ENCODE measurements at regions not wholly inside any gene's neighbourhood (a gene's known extent, or its start where the extent isn't known, plus 50 kb on each side); places are given as distances from the start of the nearest gene placed in this dataset.
A peak's percentile ranks its signal among the peaks of the same experiment; 100 is the strongest.
"Not testable (repeated sequence)": the region's sequence is repeated elsewhere in the genome, so short reads cannot be mapped to it uniquely, and the experiment has no call there.

DNA sequence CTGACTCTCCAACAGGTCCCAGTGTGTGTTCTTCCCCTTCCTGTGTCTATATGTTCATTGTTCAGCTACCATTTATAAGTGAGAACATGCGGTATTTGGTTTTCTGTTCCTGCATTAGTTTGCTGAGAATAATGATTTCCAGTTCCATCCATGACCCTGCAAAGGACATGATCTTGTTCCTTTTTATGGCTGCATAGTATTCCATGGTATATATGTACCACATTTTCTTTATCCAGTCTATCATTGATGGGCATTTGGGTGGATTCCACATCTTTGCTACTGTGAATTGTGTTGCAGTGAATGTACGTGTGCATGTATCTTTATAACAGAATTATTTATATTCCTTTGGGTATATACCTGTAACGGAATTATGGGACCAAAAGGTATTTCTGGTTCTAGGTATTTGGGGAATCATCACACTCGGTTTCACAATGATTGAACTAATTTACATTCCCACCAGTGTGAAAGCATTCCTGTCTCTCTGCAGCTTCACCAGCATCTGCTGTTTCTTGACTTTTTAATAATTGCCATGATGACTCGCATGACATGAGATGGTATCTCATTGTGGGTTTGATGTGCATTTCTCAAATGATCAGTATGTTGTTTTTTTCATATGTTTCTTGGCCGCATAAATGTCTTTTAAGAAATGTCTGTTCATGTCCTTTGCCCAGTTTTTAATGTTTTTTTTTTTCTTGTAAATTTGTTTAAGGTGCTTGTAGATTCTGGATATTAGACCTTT is 60.2 kb downstream of the LSMEM1 start:
- DNase-seq, result no peak

DNA sequence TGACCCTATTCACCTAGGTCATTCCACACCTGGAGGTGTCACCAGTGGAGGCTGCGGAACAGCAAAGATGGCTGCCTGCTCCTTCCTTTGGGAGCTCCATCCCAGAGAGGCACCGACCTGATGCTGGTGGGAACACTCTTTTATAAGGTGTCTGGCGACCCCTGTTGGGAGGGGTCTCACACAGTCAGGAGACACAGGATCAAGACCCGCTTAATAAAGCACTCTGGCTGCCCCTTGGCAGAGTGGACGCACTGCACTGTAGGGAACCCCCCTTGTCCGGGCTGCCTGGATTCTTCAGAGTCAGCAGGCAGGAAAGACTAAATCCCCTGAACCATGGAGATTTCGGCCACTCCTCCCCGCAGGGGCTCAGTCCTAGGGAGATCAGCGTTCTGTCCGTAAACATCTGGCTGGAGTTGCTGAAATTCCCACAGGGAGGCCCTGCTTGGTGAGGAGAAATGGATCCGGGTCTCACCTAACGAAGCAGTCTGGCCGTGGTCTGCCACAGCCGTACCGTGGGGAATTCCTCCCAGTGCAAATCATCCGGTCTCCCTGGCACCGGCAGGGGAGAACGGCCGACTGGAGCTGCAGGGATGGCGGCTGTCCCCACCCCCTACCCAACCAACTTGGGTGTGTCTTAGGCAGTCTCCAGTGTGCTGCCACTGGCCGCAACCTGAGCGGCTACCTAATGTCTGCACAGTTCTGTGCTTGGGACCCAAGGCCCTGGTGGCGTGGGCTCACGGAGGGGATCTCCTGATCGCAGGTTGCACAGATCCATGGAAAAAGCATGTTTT is 66.1 kb downstream of the LSMEM1 start:
- DNase-seq, result peak; percentile 15

DNA sequence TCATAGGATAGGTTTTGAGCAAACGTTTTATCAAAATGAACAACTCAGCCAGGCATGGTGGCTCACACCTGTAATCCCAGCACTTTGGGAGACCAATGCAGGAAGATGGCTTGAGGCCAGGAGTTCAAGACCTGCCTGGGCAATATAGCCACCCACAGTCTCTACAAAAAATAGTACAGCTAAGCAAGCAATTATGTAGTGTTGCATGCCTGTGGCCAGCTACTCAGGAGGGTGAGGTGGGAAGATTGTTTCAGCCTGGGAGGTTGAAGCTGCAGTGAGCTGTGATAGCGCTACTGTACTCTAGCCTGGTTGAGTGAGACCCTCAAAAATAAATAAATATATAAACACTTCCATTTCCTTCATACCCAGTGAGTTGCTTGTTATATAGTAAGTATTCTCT is 67.1 kb downstream of the LSMEM1 start:
- no peak for DNase-seq

DNA sequence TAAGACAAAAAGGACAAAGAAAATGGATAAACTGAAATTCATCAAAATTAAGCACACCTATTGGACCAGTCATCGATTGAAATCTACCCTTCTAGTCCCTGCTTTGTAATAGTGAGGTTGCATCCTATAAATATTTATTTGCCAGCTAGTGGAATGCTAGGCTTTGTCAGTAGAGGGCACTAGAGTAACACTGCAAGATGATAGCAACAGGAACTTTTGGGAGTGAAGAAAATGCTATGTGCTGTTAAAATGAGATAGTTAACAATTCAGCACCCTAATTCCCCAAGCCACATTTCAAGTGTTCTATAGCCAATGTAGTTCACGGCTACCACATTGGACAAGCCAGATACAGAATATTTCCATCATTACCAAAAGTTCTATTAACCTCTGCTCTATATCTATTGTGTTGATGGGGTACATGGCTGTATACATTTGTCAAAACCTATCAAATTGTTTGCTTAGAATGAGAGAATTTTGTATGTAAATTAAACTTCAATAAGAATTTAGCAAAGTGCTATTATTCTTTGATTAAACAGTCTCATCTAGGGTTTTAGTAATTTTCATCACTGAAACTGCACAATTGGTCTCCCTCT is 69.8 kb downstream of the LSMEM1 start:
- DNase-seq, result peak; percentile 83

DNA sequence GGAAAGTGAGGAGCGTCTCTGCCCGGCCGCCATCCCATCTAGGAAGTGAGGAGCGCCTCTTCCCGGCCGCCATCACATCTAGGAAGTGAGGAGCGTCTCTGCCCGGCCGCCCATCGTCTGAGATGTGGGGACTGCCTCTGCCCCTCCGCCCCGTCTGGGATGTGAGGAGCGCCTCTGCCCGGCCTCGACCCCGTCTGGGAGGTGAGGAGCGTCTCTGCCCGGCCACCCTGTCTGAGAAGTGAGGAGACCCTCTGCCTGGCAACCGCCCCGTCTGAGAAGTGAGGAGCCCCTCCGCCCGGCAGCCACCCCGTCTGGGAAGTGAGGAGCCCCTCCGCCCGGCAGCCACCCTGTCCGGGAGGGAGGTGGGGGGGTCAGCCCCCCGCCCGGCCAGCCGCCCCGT is 70.7 kb downstream of the LSMEM1 start:
- DNase-seq, result not testable (repeated sequence)

DNA sequence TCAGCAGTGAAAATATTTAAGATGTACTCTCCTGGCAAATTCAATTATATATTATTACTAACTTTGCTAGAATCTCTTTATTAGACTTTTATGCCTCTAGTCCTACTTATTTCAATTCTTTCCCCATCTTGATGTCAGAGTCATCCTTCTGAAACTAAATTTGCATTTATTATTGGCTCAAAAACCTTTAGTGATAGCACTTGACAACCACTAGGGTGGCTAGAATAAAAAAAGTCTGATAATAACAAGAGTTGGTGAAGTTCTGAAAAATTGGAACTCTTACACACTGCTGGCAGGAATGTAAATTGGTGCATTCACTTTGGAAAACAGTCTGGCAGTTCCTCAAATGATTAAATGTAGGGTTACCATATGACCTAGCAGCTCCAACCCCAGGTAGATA is 73.8 kb downstream of the LSMEM1 start:
- DNase-seq, result no peak

DNA sequence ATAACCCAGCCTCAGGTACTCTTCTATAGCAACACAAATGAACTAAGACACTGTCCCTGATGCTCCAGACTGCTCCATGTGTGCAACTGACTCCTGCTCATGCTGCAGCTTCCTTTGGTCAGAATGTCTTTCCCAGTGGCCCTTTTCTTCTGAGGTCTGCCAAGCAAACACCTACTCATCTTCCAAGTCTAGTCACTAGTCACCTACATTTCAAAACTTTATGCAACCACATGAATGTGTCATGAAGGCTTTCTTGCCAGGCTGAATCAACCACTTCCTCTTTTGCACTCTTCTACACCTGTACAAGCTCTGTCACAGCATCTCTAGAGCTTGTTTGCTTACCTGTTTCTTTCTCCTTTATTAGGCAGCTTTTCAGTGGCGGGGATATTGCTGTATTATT is 75.8 kb downstream of the LSMEM1 start:
- DNase-seq, result peak; percentile 23

DNA sequence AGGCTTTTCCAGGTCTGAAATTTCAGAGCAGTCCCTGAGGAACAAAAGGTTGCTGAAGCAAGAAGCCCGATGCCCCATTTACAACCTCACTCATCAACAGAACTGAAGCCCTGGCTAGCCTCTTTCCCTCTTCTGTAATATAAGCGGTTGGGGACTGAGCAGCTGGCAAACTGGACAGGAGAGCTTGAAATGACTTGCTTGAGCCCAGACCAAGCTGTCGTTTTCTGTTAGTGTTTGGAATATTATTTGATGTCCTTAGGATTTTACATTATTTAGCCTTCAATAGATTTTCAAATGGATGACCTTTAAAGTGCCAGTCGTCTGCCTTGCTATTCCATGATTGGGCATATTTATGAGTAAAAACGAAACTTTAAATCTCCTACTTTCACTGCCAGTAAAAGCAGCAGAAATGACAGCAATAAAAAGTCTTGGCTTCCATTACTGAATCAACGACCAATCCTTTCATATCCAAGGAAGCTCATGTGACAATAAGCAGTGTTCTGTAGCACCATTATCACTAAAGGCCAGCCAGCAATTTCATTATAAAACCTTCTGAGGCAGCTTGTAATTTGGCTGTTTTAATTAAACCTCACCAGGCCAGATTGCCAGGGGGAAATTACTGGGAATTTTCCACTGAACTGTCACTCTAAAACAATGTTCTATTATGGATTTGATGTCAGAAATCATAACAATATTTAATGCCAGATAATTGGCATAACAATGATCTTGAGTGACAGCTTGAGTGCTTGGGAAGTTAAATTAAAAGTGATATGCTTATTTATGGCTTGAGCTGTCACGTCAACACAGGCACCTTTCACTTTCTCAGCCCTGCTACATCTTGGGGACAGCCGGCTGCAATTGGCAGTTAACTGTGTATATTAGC is 85.9 kb downstream of the LSMEM1 start:
- no peak for DNase-seq

DNA sequence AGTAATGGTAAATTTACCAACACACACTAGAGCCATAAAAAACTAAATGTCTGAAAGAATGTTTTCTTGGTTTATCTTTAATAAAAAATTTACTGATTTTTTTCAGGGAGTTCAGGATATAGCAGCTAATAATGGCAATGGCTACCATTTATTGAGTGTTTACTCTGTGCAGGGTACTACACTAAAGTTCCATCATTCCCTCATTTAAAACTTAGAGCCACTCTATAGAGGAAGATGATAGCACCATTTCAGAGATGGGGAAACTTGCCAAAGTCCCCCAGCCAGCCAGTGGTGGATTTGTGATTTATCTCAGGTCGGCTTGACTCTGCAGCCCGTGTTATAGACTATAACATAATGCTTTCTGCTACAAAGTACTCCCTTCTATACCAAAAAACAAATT is 86.6 kb downstream of the LSMEM1 start:
- DNase-seq, result no peak

DNA sequence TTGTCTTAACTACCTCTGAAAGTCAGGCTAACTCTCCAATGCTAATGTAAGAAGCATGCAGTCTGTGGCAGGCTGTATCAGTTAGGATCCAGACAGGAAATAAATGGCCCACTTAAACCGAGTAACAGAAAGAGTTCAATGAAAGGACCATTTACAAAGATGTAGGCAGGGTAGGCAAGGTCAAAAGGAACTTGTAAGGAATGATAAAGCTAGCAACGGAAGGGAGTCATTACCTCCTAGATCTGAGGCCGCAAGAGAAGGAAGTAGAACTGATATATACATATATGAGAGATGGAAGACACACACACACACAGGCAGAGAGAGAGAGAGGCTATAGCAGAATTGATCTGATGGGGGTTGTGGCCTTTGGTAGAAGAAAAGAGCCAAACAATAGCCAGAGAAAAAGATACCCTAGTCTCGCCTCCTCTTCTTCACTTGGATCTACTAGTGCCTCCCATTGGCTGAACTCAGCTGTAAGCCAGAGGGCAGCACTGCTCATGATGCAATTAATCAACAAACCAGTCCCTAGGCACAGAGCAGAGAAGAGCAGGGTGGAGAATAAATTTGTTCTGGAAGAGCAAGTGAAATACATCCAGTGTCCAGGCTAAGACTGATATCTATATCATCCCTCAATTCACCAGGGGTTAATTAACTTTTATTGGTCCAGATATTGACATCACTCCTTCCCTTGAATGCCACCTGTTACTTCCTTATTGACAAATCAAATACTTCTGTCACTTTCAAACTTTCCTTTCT is 91.2 kb downstream of the LSMEM1 start:
- DNase-seq, result no peak

DNA sequence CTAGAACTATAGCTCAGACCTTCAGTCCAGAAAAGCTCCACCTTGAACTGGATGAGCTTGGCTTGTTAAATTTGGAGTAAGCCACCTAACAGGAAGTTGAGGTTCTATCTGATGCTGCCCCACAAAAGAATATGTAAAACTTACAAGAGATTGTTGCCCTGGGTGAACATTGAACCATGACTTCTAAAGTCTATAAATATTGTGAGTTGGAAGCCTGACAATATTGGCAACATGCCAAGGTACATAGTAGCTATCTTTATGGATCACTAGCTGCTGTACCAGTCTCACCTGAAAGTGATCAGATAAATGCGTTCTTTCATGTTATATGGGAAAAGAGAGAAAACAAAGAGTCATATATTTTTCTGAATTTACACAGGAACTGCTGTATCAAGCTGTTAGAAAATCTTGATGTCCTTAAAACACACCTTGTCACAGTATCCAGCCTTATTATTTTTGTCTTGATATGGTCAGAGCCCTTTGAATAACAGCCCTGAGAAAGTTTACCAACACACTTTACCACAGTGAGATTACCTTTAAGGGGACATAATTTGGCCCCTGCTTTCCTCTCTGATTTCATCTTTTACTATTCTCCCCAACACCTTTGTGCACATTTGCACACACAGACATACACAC is 92.0 kb downstream of the LSMEM1 start:
- DNase-seq, result no peak

DNA sequence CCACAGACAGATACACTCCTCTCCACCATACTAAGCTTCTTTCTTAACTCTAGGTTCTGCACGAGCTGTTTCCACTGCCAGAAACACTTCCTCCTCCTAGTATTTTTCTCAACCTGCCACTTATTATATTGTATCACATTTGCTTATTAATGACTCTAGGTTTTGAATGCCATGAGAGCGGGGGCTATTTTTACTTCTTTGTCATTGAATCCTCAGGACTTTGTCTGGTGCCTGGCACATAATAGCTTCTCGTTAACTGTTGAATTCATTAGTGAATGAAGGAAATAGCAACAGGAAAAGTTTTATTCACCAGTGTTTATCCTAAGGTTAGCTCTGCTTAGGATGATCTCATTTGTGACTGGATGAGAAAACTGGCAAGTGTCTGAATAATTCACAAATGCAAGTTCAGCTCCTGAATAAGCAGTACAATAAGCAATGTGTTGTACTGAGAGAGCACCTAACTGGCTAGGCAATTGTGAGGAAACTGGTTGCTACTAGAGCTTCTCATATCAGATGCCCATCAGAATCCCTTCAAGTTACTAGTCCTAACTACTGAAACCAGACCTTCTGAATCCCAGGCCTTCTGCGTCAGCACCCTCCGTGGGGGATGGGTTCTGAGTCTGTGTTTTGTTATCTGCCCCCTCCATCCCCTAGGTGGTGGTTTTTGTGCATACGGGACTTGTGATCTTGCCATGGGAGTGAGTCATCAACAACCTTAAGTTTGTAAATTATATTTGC is 92.7 kb downstream of the LSMEM1 start:
- peak; percentile 74 for DNase-seq

DNA sequence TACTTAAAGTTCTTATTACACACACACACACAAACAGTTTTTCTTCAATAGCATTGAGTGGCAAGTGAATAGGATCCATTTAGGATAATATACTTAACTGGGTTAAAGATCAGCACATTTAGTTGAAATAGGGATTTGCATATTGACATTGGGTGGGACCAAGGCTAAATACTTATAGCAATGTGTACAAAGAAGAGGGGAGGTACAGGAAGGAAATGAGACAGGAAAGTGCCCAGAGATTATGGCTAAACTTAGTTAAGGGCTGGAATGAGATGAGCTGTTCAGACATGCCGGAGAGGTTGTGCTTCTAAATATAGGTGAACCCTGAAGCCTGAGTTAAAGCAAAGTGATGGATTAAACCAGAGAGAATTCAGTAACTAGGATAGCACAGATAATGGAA is 95.1 kb downstream of the LSMEM1 start:
- DNase-seq, result no peak

DNA sequence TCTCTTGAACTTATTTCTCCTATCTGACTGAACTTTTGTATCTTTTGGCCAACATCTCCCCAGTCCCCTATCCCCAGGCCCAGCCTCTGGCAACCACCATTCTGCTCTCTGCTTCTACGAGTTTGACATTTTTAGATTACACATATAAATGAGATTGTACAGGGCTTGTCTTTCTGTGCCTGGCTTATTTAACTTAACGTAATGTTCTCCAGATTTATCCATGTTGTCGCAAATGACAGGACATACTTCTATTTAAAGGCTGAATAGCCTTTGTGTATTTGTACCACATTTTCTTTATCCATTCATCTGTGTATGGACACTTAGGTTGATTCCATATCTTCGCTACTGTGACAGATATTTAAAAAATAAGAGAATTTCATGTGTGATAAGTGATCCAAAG is 98.6 kb downstream of the LSMEM1 start:
- DNase-seq, result no peak

DNA sequence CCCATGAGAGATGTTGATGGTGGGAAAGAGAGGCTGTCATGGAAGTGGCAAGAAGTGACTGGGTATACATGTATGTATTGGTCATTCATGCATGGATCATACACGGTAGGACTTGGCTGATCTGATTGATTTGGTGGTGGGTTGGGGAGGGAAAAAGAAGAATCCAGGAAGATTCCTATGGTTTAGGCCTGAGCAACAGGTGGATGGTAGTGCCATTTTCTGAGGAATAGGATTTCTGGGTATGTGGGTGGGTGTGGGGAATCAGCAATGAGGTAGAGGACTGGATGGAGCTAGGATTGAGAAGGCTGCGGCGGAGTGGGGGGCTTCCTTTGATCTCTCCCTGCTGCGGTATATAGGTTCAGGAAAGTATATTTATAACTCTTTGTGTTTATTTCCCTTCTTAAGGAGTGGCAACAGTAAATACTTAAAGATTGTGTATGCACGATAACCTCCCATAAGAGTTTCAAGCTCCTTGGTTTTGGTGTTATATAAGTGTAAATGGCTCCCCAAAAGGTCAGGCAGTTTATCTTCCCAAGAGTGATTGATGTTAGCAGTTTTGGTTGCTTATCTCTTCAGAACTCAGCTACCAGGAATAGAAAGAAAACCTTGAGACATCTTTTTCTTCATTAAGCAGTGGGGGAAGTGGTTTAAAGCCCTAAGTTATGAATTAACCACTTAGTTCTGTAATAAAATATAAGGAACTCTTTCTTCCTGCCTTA is 100.1 kb downstream of the LSMEM1 start:
- no peak for DNase-seq

DNA sequence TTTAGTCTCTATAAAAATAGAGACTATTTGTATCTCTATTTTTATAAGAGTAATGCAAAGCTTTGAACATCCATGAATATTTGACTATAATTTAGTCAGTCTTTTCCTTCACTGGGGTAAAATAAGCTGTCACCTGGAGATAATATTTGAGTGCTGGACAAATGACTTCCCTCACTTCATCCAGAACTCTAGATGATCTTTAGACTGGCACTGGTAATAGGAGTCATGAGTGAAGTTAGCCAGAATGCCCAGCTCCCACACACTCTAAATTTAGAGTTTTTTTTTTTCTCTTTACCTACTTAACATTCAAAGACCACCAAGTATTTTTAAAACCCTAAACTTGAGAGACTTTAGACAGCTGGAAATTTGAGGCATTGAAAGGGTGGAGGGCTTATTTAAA is 100.7 kb downstream of the LSMEM1 start:
- no peak for DNase-seq

DNA sequence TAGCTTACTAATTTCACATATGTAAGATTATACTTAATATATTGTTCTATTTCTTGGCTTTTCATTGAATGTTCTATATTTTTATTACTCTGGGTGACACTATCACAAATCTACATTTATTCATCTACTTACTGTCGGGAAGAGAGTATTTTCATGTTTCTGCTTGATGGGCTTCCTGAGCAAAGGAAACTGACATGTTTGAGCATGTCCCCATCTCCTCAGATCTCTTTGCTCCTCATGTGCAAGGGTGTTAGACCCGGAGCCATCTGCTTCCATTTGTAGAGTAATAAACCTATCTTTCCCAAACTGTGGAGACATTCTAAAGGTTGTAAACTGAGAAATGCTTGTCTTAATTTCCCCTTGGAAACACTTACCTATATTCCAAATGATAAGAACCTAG is 103.5 kb downstream of the LSMEM1 start:
- no peak for DNase-seq

DNA sequence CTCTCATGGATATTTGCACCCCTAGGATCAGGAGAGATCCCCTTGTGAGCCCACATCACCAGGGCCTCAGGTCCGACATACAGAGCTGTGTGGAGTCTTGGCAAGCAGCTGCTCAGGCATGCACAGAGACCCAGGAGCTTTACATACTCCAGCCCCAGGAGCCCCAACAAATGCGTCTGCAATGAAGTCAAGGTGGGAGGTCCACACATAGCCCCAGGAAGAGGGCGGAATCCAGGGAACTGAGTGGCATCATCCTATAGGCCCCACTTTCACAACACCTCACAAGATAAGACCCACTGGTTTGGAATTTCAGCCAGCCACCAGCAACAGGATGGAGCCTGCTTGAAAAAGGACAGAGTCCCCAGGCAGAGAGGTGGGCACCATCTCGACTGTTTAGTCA is 106.7 kb downstream of the LSMEM1 start:
- DNase-seq, result no peak

DNA sequence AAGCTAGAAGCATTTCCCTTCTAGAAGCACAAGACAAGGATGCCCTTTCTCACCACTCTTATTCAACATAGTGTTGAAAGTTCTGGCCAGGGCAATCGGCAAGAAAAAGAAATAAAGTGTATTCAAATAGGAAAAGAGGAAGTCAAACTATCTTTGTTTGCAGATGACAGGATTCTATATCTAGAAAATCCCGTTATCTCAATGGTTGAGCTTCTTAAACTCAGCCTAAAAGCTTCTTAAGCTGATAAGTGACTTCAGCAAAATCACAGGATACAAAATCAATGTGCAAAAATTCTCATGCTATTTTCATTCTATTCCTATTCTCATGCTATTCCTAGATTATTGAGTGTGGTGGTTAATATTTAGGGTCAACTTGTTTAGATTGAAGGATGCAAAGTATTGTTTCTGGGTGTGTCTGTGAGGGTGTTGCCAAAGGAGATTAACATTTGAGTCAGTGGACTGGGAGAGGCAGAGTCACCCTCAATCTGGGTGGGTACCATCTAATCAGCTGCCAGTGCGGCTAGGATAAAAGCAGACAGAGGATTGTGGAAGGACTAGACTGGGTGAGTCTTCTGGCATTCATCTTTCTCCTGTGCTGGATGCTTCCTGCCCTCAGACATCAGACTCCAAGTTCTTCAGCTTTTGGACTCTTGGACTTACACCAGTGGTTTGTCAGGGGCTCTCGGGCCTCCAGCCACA is 111.9 kb downstream of the LSMEM1 start:
- peak; percentile 50 for DNase-seq

DNA sequence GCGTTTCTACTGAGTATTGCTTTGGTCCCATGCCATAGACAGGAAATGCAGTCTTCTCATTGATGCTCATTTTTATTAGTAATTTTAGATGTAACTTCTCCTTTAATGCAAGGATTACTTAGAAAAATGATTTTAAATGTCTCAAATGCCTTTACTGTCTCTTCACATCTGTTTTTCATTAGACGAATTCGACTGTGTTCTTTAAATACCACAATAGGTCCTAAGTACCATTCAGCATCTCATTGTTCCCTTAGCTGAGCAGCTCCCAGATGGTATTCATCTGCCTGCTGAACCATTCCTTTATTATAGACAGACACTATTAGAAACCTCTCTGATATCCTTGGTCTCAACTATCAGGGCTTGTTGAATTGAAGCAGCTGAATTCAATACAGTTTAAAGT is 113.6 kb downstream of the LSMEM1 start:
- no peak for DNase-seq

All from hematopoietic multipotent progenitor cell treated with erythropoietin and hydrocortisone succinate and interleukin-3 and kit ligand, for 4 days (in vitro differentiated cells).